Inferior parietal cortex (tissue), 1 donor: ENCODE measurements at regions not wholly inside any gene's neighbourhood (a gene's known extent, or its start where the extent isn't known, plus 50 kb on each side); places are given as distances from the start of the nearest gene placed in this dataset.
A peak's percentile ranks its signal among the peaks of the same experiment; 100 is the strongest.

Experiments used
- DNase-seq: peaks from one replicate; pipeline ENCODE4 v3.0.0-alpha.2; 2016; ENCODE audit errors: extremely low spot score

GRCh38 chr5:165624166-165624946, 2118.9 kb downstream of the MAT2B start:
- no peak for DNase-seq

GRCh38 chr5:165626161-165626560, 2120.7 kb downstream of the MAT2B start:
- no peak for DNase-seq

GRCh38 chr5:165627548-165628170, 2122.2 kb downstream of the MAT2B start:
- no peak for DNase-seq

- DNase-seq, result peak; percentile 90
These were observed 2124.9 kb downstream of the MAT2B start for GRCh38 chr5:165630261-165630778.

GRCh38 chr5:165631235-165631634, 2125.8 kb downstream of the MAT2B start:
- DNase-seq, result no peak

GRCh38 chr5:165642366-165642765, 2136.9 kb downstream of the MAT2B start:
- no peak for DNase-seq

GRCh38 chr5:165665735-165666400, 2160.4 kb downstream of the MAT2B start:
- DNase-seq, result no peak

GRCh38 chr5:165673499-165673898, 2168.1 kb downstream of the MAT2B start:
- DNase-seq, result no peak

GRCh38 chr5:165695796-165696195, 2190.4 kb downstream of the MAT2B start:
- DNase-seq, result no peak

- no peak for DNase-seq
These were observed 2200.5 kb downstream of the MAT2B start for GRCh38 chr5:165705960-165706359.

- DNase-seq, result no peak
These were observed 2206.6 kb downstream of the MAT2B start for GRCh38 chr5:165712011-165712410.

GRCh38 chr5:165714598-165714997, 2209.2 kb downstream of the MAT2B start:
- DNase-seq, result no peak

- DNase-seq, result no peak
These were observed 2215.5 kb downstream of the MAT2B start for GRCh38 chr5:165720901-165721300.

GRCh38 chr5:165722401-165722800, 2217.0 kb downstream of the MAT2B start:
- DNase-seq, result no peak

- no peak for DNase-seq
These were observed 2218.5 kb downstream of the MAT2B start for GRCh38 chr5:165723931-165724330.

- DNase-seq, result no peak
These were observed 2223.0 kb downstream of the MAT2B start for GRCh38 chr5:165728425-165728824.

GRCh38 chr5:165735388-165735787, 2230.0 kb downstream of the MAT2B start:
- DNase-seq, result no peak

- no peak for DNase-seq
These were observed 2233.8 kb downstream of the MAT2B start for GRCh38 chr5:165739079-165739741.

GRCh38 chr5:165757791-165758190, 2252.4 kb downstream of the MAT2B start:
- no peak for DNase-seq

- no peak for DNase-seq
These were observed 2269.7 kb downstream of the MAT2B start for GRCh38 chr5:165775111-165775510.

- no peak for DNase-seq
These were observed 2274.1 kb downstream of the MAT2B start for GRCh38 chr5:165779505-165779904.

- DNase-seq, result no peak
These were observed 2275.5 kb downstream of the MAT2B start for GRCh38 chr5:165780901-165781300.
